MCF 10A (cell line): ENCODE measurements at regions not wholly inside any gene's neighbourhood (a gene's known extent, or its start where the extent isn't known, plus 50 kb on each side); places are given as distances from the start of the nearest gene placed in this dataset.

Experiments used
- BruUV-seq: library from RNA; stranded (reverse); fragments of 400-500 nt; replicated peaks from 2 replicates; lab custom pipeline; 2021; lab: Mats Ljungman, UMichigan
- CTCF ChIA-PET: fragments of 300-600 bp; sonication (Branson Sonifier 250); formaldehyde crosslinking; extraction: SDS; loops from one replicate; lab custom pipeline; 2021; ENCODE audit warnings: antibody characterized with exemption, inconsistent platforms; lab: Yijun Ruan, JAX
- POLR2A ChIA-PET: fragments of 300-600, 350-650 bp; sonication (Branson Sonifier 250); formaldehyde crosslinking; extraction: SDS; loops from one replicate; lab custom pipeline; 2020; ENCODE audit warnings: antibody characterized with exemption, inconsistent platforms; lab: Yijun Ruan, JAX
- DNase-seq: peaks from one replicate; pipeline ENCODE4 v3.0.0-alpha.2; 2018; ENCODE audit not compliant: unreplicated experiment
- H3K27ac Mint-ChIP-seq: one replicate; pipeline ENCODE4 v1.8.0; 2022; ENCODE audit warnings: mild to moderate bottlenecking, low read depth, mixed read lengths; ENCODE audit not compliant: unreplicated experiment
- H3K27me3 Mint-ChIP-seq: one replicate; pipeline ENCODE4 v1.8.0; 2022; ENCODE audit warnings: mixed read lengths; ENCODE audit not compliant: insufficient read depth, unreplicated experiment
- H3K36me3 Mint-ChIP-seq: one replicate; pipeline ENCODE4 v1.8.0; 2022; ENCODE audit warnings: mild to moderate bottlenecking, moderate library complexity, mixed read lengths; ENCODE audit not compliant: insufficient read depth, unreplicated experiment
- H3K4me1 Mint-ChIP-seq: one replicate; pipeline ENCODE4 v1.8.0; 2022; ENCODE audit warnings: mixed read lengths; ENCODE audit not compliant: insufficient read depth, unreplicated experiment
- H3K4me3 Mint-ChIP-seq: one replicate; pipeline ENCODE4 v1.8.0; 2022; ENCODE audit warnings: mild to moderate bottlenecking, moderate library complexity, mixed read lengths; ENCODE audit not compliant: unreplicated experiment
- H3K9me3 Mint-ChIP-seq: one replicate; pipeline ENCODE4 v1.8.0; 2022; ENCODE audit warnings: mixed read lengths; ENCODE audit not compliant: unreplicated experiment
- intact Hi-C: fragments of 100-400 bp; cut with micrococcal nuclease; formaldehyde crosslinking; loops from 2 replicates; pipeline ENCODE4 v1.14.1; 2022
- TF ChIP-seq, protein P1 (sequence below): fragments of 200-600 bp; IDR thresholded peaks from one replicate; pipeline ENCODE4 v1.8.0; 2022; ENCODE audit warnings: antibody characterized with exemption, mild to moderate bottlenecking; ENCODE audit not compliant: unreplicated experiment

DNA sequence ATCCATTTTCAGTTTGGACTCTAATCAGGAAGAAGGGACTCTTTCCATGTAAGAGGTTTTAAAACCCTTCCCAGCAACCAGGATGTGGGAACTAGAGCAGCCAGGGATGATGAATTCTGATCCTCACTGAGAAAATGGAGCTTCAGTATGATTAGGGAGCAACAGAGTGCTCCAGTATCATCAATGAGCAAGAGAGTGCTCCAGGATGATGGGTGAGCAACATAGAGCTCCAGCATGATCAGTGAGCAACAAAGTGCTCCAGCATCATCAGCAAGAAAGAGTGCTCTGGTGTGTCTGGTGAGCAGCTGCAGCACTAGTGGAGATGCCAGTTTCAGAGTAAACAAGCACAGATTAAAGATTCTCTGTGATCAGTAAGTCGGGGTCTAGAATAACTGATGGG lies 106.4 kb upstream of the LPP start:
- Mint-ChIP-seq H3K27ac (no peak overlapping the region), H3K4me3 (no peak overlapping the region), H3K9me3 (no peaks in the 10 kb centered on the region), H3K4me1 (no peaks in the 10 kb centered on the region), H3K36me3 (no peaks in the 10 kb centered on the region), H3K27me3 (no peaks in the 10 kb centered on the region)
- intact Hi-C loops: no loop called here
- TF ChIP-seq, protein P1, sequence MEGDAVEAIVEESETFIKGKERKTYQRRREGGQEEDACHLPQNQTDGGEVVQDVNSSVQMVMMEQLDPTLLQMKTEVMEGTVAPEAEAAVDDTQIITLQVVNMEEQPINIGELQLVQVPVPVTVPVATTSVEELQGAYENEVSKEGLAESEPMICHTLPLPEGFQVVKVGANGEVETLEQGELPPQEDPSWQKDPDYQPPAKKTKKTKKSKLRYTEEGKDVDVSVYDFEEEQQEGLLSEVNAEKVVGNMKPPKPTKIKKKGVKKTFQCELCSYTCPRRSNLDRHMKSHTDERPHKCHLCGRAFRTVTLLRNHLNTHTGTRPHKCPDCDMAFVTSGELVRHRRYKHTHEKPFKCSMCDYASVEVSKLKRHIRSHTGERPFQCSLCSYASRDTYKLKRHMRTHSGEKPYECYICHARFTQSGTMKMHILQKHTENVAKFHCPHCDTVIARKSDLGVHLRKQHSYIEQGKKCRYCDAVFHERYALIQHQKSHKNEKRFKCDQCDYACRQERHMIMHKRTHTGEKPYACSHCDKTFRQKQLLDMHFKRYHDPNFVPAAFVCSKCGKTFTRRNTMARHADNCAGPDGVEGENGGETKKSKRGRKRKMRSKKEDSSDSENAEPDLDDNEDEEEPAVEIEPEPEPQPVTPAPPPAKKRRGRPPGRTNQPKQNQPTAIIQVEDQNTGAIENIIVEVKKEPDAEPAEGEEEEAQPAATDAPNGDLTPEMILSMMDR: no peak
- DNase-seq: no peak
- BruUV-seq: no TSS peak
- CTCF ChIA-PET: interaction anchor here (0.6 to 0.7 kb wide), 3 partner anchors 157 to 964 kb away, joined by 3 to 4 read pairs (median 3); no protein-coding TSS in a partner anchor
- POLR2A ChIA-PET: no interaction called here

DNA sequence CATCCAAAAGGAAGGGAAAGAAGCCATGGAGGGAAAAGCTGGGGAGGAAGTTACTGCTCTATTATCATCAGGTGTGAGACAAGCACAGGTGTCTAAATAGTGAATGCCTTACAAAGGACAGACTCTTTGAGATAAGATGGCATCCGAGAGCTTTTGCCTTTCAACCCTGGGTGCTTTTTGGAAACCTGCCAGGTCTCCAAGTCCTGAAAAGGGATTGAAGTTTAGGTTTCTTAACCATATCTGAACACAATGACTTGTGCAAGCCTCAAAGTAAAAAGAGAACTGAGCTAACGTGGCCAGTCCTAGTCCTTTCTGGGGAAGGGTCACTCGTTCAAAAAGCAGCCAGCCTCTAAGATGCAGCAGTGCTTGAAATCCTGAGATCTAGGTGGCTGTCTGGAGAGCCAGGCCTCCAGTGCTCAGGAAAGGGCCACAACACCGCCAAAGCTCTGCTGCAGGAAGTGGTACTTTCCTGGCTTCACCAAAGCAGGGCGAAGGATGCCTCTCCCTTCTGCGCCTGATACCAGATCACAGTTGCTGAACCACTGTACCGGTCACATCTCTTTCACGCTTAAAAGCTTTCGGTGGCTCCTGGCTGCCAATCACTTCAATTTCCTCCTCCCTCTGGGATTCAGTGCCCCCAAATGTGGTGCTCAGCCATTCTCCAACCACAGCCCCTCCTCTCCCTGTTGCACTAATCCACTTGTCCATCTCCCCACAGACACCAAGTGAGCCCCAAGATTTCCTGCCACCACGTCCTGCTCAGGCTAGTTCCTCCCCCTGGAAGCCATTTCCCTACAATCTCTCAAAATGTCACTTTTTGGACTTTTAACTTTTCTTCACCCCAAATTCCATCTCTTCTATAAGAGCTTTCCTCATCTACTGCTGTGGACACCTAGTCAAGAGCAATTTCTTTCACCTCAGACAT lies 104.1 kb upstream of the LPP start:
- Mint-ChIP-seq H3K27ac (no peak overlapping the region), H3K4me3 (no peak overlapping the region), H3K4me1 (peaks cover 7% of the 10 kb centered on the region), H3K36me3 (no peaks in the 10 kb centered on the region), H3K27me3 (no peaks in the 10 kb centered on the region), H3K9me3 (no peaks in the 10 kb centered on the region)
- intact Hi-C loops: no loop called here
- BruUV-seq: no TSS peak
- ChIA-PET POLR2A (interaction anchor here (0.7 to 2.8 kb wide), 3 partner anchors 10 to 27 kb away, joined by 4 to 7 read pairs (median 4); no protein-coding TSS in a partner anchor), CTCF (interaction anchor here (1.2 kb wide), 1 partner anchor 310 kb away, joined by 6 read pairs; no protein-coding TSS in a partner anchor)
- DNase-seq: no peak
- TF ChIP-seq, protein P1: no peak

DNA sequence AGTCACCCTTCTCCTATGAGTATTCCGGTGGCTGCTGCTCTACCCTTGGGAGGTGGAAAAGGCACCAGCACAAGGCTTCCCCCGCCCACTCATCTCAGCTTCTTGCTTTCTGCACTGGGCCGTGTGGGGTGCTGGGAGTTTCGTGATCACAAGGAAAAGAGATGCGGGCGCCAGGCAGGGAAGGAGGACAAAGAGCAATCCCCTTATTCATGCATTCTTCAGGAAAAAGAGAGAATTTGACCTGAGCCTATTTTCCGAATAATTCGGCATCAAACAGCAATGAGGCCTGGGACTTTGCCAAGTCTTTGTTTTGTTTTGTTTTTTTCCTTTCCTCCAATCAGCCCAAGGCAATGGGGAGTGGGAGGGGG lies 102.2 kb upstream of the LPP start:
- intact Hi-C loops: no loop called here
- Mint-ChIP-seq H3K27ac (no peak overlapping the region), H3K36me3 (no peaks in the 10 kb centered on the region), H3K27me3 (no peaks in the 10 kb centered on the region), H3K4me3 (no peak overlapping the region), H3K4me1 (peaks cover 7% of the 10 kb centered on the region), H3K9me3 (no peaks in the 10 kb centered on the region)
- TF ChIP-seq, protein P1: no peak
- ChIA-PET POLR2A (interaction anchor here (1.0 to 2.8 kb wide), 2 partner anchors 8 to 312 kb away, joined by 3 to 7 read pairs; no protein-coding TSS in a partner anchor), CTCF (interaction anchor here (0.5 kb wide), 1 partner anchor 522 kb away, joined by 3 read pairs; no protein-coding TSS in a partner anchor)
- no TSS peak for BruUV-seq
- DNase-seq: no peak
